CD4-positive, alpha-beta T cell treated with Interleukin-6 for 4 hours (primary cell): ENCODE measurements at regions not wholly inside any gene's neighbourhood (a gene's known extent, or its start where the extent isn't known, plus 50 kb on each side); places are given as distances from the start of the nearest gene placed in this dataset.

Source experiments
- DNase-seq: peaks from one replicate; pipeline ENCODE4 v3.0.0-alpha.2; 2020; ENCODE audit warnings: mixed read lengths

- DNase-seq: no peak
Measured at GRCh38 chr2:204492417-204492816, 52.9 kb upstream of the PARD3B start.

- no peak for DNase-seq
Measured at GRCh38 chr2:204494681-204495080, 50.6 kb upstream of the PARD3B start.

- DNase-seq: no peak
Measured at GRCh38 chr2:204495381-204495780, 49.9 kb upstream of the PARD3B start.
